DOHH2 (cell line): ENCODE measurements at regions not wholly inside any gene's neighbourhood (a gene's known extent, or its start where the extent isn't known, plus 50 kb on each side); places are given as distances from the start of the nearest gene placed in this dataset.

Experiments
- CTCF ChIP-seq: fragments of 200-600 bp; sonication (generic); IDR thresholded peaks from one replicate; pipeline ENCODE4 v1.5.1; 2014; ENCODE audit warnings: antibody characterized with exemption, mild to moderate bottlenecking, low read depth, low read length; ENCODE audit not compliant: poor library complexity, severe bottlenecking
- EZH2phosphoT487 ChIP-seq: fragments of 200-600 bp; sonication (generic); IDR thresholded peaks from 2 replicates; pipeline ENCODE4 v1.6.1; 2017; ENCODE audit warnings: borderline replicate concordance, mild to moderate bottlenecking, antibody characterized with exemption, low read length, moderate library complexity, mixed read lengths

- TF ChIP-seq CTCF (no peak), EZH2phosphoT487 (no peak)
These were observed 77.3 kb upstream of the ARMC3 start for GRCh38 chr10:22850541-22850940.
